ENCODE measurements at regions not wholly inside any gene's neighbourhood (a gene's known extent, or its start where the extent isn't known, plus 50 kb on each side); places are given as distances from the start of the nearest gene placed in this dataset.

DNA sequence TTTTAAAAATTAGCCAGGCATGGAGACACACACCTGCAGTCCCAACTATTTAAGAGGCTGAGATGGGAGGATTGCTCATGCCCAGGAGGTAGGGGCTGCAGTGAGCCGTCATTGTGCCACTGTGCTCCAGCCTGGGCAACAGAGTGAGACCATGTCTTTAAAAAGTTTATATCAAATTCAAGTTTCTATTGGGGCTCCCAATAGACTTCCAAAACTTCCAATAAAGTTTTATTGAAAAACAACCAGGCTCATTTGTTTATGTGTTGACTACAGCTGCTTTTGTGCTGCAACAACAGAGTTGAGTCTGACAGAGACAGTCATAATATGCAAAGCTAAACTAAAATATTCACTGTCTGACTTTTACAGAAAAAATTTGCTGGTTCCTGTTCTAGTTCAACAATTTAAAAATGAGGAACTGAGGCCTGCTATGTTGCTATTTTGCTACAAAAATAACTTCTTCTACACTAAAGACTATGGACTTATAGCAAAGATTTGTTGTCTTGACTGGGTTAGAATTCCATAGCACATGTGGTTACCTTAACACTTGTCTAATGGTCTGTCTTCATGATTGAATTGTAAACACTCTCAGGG is 63.3 kb upstream of the RELL1 start:
- Histone ChIP-seq H3K27ac (ENCODE audit: insufficient read depth, low read depth, low read length) (no peak overlapping the region), H2AFZ (ENCODE audit: low read depth, low read length) (no peak overlapping the region), H3K9ac (replicated peaks; ENCODE audit: extremely low read depth, insufficient read depth, low read length) (no peak overlapping the region), H3K9me1 (replicated peaks; ENCODE audit: control insufficient read depth, extremely low read depth, insufficient read depth, low read length) (no peaks in the 10 kb centered on the region), H4K20me1 (replicated peaks; ENCODE audit: control insufficient read depth, extremely low read depth, insufficient read depth, low read length) (no peaks in the 10 kb centered on the region), H3K79me2 (ENCODE audit: control insufficient read depth, insufficient read depth, low read length) (no peaks in the 10 kb centered on the region), H3K4me2 (ENCODE audit: insufficient read depth, low read length) (no peak overlapping the region), H3K4me3 (replicated peaks in 1 of 3; ENCODE audit: insufficient read depth in 1 of 3, low read depth in 1 of 3, low read length in 3 of 3) (no peak overlapping the region), H3K36me3 (ENCODE audit: control insufficient read depth in 2 of 2, extremely low read depth in 1 of 2, insufficient read depth in 2 of 2, low read length in 2 of 2) (no peaks in the 10 kb centered on the region), H3K4me1 (ENCODE audit: control insufficient read depth, extremely low read depth, insufficient read depth, low read length) (no peaks in the 10 kb centered on the region), H3K27me3 (ENCODE audit: control insufficient read depth in 2 of 2, insufficient read depth in 2 of 2, low read length in 2 of 2) (peaks cover 0 to 5% of the 10 kb centered on the region in 2 experiments), H3K9me3 (replicated peaks; ENCODE audit: control insufficient read depth, insufficient read depth, low read length) (no peaks in the 10 kb centered on the region)
- TF ChIP-seq, protein P1, sequence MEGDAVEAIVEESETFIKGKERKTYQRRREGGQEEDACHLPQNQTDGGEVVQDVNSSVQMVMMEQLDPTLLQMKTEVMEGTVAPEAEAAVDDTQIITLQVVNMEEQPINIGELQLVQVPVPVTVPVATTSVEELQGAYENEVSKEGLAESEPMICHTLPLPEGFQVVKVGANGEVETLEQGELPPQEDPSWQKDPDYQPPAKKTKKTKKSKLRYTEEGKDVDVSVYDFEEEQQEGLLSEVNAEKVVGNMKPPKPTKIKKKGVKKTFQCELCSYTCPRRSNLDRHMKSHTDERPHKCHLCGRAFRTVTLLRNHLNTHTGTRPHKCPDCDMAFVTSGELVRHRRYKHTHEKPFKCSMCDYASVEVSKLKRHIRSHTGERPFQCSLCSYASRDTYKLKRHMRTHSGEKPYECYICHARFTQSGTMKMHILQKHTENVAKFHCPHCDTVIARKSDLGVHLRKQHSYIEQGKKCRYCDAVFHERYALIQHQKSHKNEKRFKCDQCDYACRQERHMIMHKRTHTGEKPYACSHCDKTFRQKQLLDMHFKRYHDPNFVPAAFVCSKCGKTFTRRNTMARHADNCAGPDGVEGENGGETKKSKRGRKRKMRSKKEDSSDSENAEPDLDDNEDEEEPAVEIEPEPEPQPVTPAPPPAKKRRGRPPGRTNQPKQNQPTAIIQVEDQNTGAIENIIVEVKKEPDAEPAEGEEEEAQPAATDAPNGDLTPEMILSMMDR (IDR thresholded peaks at IDR 0.05; ENCODE audit: extremely low read depth in 1 of 2, insufficient read depth in 1 of 2, low read depth in 1 of 2, low read length in 2 of 2), result no peak
- no peak for TF ChIP-seq EZH2 (IDR thresholded peaks at IDR 0.05; ENCODE audit: borderline replicate concordance, low read depth, low read length, severe bottlenecking)
- no peak for TF ChIP-seq MAX (IDR thresholded peaks at IDR 0.05; ENCODE audit: insufficient read depth, insufficient read length)
- TF ChIP-seq MYC (IDR thresholded peaks at IDR 0.05; ENCODE audit: low read depth, low read length), result no peak
- TF ChIP-seq POLR2A (IDR thresholded peaks at IDR 0.05; ENCODE audit: low read depth, low read length), result no peak
- POLR2A ChIA-PET, result no interaction called here
- intact Hi-C loops (cut with micrococcal nuclease) (no loop called here), dilution Hi-C loops (cut with MboI; ENCODE audit: extremely low pct_ligation_motif_present, low sequenced_read_pairs) (no loop called here)
- DNase-seq (ENCODE audit: low read depth, low spot score) (no peak), FAIRE-seq (no peak)
- BruUV-seq (replicated peaks), result no TSS peak
- CTCF ChIA-PET, result no interaction called here

DNA sequence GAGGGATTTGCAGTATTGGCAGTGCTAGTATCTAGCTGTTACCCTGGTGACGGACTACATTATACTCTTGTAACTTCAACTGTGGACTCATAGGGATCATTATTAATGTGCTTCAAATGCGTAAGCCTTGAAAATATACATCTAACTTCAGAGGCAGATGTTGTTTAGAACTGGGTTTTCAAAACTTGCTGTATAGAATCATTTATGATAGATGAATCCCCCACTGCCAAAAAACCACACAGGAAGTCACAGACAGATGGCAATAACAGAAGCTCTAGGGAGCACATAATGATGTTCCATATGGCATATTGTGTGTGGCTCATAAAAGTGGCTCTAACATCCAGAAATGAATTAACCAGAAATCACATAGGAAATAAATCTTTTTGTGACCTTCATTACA is 62.3 kb upstream of the RELL1 start:
- Histone ChIP-seq H3K27me3 (ENCODE audit: control insufficient read depth in 2 of 2, insufficient read depth in 2 of 2, low read length in 2 of 2) (peaks cover 4 to 5% of the 10 kb centered on the region in 2 experiments), H3K9me1 (replicated peaks; ENCODE audit: control insufficient read depth, extremely low read depth, insufficient read depth, low read length) (no peaks in the 10 kb centered on the region), H4K20me1 (replicated peaks; ENCODE audit: control insufficient read depth, extremely low read depth, insufficient read depth, low read length) (no peaks in the 10 kb centered on the region), H2AFZ (ENCODE audit: low read depth, low read length) (no peak overlapping the region), H3K79me2 (ENCODE audit: control insufficient read depth, insufficient read depth, low read length) (no peaks in the 10 kb centered on the region), H3K4me1 (ENCODE audit: control insufficient read depth, extremely low read depth, insufficient read depth, low read length) (no peaks in the 10 kb centered on the region), H3K4me2 (ENCODE audit: insufficient read depth, low read length) (no peak overlapping the region), H3K9me3 (replicated peaks; ENCODE audit: control insufficient read depth, insufficient read depth, low read length) (no peaks in the 10 kb centered on the region), H3K4me3 (replicated peaks in 1 of 3; ENCODE audit: insufficient read depth in 1 of 3, low read depth in 1 of 3, low read length in 3 of 3) (no peak overlapping the region), H3K9ac (replicated peaks; ENCODE audit: extremely low read depth, insufficient read depth, low read length) (no peak overlapping the region), H3K27ac (ENCODE audit: insufficient read depth, low read depth, low read length) (no peak overlapping the region), H3K36me3 (ENCODE audit: control insufficient read depth in 2 of 2, extremely low read depth in 1 of 2, insufficient read depth in 2 of 2, low read length in 2 of 2) (no peaks in the 10 kb centered on the region)
- CTCF ChIA-PET, result no interaction called here
- TF ChIP-seq POLR2A (IDR thresholded peaks at IDR 0.05; ENCODE audit: low read depth, low read length) (no peak), FOS (IDR thresholded peaks at IDR 0.05; ENCODE audit: borderline replicate concordance, insufficient read depth, low read length) (no peak), POLR2AphosphoS5 (IDR thresholded peaks at IDR 0.05; ENCODE audit: insufficient read depth, low read depth, low read length) (no peak), MYC (IDR thresholded peaks at IDR 0.05; ENCODE audit: low read depth, low read length) (no peak), EZH2 (IDR thresholded peaks at IDR 0.05; ENCODE audit: borderline replicate concordance, low read depth, low read length, severe bottlenecking) (no peak)
- TF ChIP-seq, protein P1 (IDR thresholded peaks at IDR 0.05; ENCODE audit: extremely low read depth in 1 of 2, insufficient read depth in 1 of 2, low read depth in 1 of 2, low read length in 2 of 2), result no peak
- POLR2A ChIA-PET, result no interaction called here
- dilution Hi-C loops (cut with MboI; ENCODE audit: extremely low pct_ligation_motif_present, low sequenced_read_pairs) (no loop called here), intact Hi-C loops (cut with micrococcal nuclease) (no loop called here)
- DNase-seq (ENCODE audit: low read depth, low spot score) (no peak), FAIRE-seq (no peak)
- BruUV-seq (replicated peaks), result no TSS peak

Data from endothelial cell of umbilical vein (primary cell).